HFFc6 (cell line): ENCODE measurements at regions not wholly inside any gene's neighbourhood (a gene's known extent, or its start where the extent isn't known, plus 50 kb on each side); places are given as distances from the start of the nearest gene placed in this dataset.
A peak's percentile ranks its signal among the peaks of the same experiment; 100 is the strongest.
"Not testable (repeated sequence)": the region's sequence is repeated elsewhere in the genome, so short reads cannot be mapped to it uniquely, and the experiment has no call there.

ENCODE experiments used
- DNase-seq: peaks from one replicate; pipeline ENCODE4 v3.0.0-alpha.2; 2018
- H3K27ac Mint-ChIP-seq: 2 replicates; pipeline ENCODE4 v1.8.0; 2020; ENCODE audit warnings: mild to moderate bottlenecking, mixed read lengths
- H3K27me3 Mint-ChIP-seq: 2 replicates; pipeline ENCODE4 v1.8.0; 2021; ENCODE audit warnings: mild to moderate bottlenecking, moderate library complexity, mixed read lengths; ENCODE audit not compliant: insufficient read depth
- H3K36me3 Mint-ChIP-seq: 2 replicates; pipeline ENCODE4 v1.8.0; 2021; ENCODE audit warnings: low read depth, mixed read lengths
- H3K4me1 Mint-ChIP-seq: 2 replicates; pipeline ENCODE4 v1.8.0; 2020; ENCODE audit warnings: low read depth, mixed read lengths
- H3K4me3 Mint-ChIP-seq: 2 replicates; pipeline ENCODE4 v1.8.0; 2020; ENCODE audit warnings: mild to moderate bottlenecking, moderate library complexity, mixed read lengths
- H3K9me3 Mint-ChIP-seq: 2 replicates; pipeline ENCODE4 v1.8.0; 2020; ENCODE audit warnings: mild to moderate bottlenecking, mixed read lengths

- DNase-seq, H3K27me3 Mint-ChIP-seq, H3K27ac Mint-ChIP-seq, H3K36me3 Mint-ChIP-seq, H3K4me1 Mint-ChIP-seq, H3K4me3 Mint-ChIP-seq, H3K9me3 Mint-ChIP-seq: not testable (repeated sequence)
These were observed 274.8 kb upstream of the ZNG1F start for GRCh38 chr9:41463924-41464323.

DNA sequence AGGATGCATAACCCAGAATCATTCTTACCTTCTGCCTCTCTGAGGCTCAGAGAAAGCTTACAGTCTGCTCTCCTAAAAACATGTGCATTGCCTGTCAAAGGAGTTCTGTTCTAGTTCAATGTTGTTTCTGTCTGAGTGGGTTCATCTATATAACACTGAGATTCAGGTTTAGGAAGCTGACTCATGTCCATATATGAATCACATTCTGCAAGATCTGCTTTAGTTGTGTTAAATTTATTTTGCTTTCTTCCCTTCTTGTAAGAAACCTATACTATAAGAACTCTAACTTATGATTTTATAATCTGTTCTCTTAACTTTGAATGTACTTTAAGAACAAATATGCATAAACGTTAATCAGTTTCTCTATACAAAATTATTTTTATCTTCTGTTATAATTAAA lies 269.3 kb upstream of the ZNG1F start:
- H3K9me3 Mint-ChIP-seq, H3K36me3 Mint-ChIP-seq, H3K27me3 Mint-ChIP-seq, H3K27ac Mint-ChIP-seq, H3K4me3 Mint-ChIP-seq, H3K4me1 Mint-ChIP-seq: not testable (repeated sequence)
- peak; percentile 0 for DNase-seq
